ENCODE measurements at regions not wholly inside any gene's neighbourhood (a gene's known extent, or its start where the extent isn't known, plus 50 kb on each side); places are given as distances from the start of the nearest gene placed in this dataset.

- Mint-ChIP-seq H3K36me3 (ENCODE audit: low read depth) (no peaks in the 10 kb centered on the region), H3K9me3 (no peaks in the 10 kb centered on the region), H3K4me1 (ENCODE audit: low read depth) (no peaks in the 10 kb centered on the region), H3K27me3 (peaks cover 2% of the 10 kb centered on the region), H3K4me3 (no peak overlapping the region), H3K27ac (no peak overlapping the region)
- ChIA-PET CTCF (no interaction called here), POLR2A (no interaction called here)
- intact Hi-C loops (cut with micrococcal nuclease): no loop called here
- no peak for TF ChIP-seq CTCF (IDR thresholded peaks at IDR 0.05)
- no peak for ATAC-seq
- DNase-seq: no peak
Observed at GRCh38 chr2:225841314-225841713, 441.8 kb downstream of the NYAP2 start.

- no peaks in the 10 kb centered on the region for H3K4me1 Mint-ChIP-seq (ENCODE audit: low read depth)
- ChIA-PET POLR2A (no interaction called here), CTCF (no interaction called here)
- H3K27me3 Mint-ChIP-seq: peaks cover 9% of the 10 kb centered on the region
- no peaks in the 10 kb centered on the region for H3K9me3 Mint-ChIP-seq
- TF ChIP-seq CTCF (IDR thresholded peaks at IDR 0.05): no peak
- ATAC-seq: no peak
- no peak overlapping the region for H3K27ac Mint-ChIP-seq
- intact Hi-C loops (cut with micrococcal nuclease): no loop called here
- H3K36me3 Mint-ChIP-seq (ENCODE audit: low read depth): no peaks in the 10 kb centered on the region
- H3K4me3 Mint-ChIP-seq: no peak overlapping the region
- DNase-seq: no peak
Observed at GRCh38 chr2:225837328-225837727, 437.8 kb downstream of the NYAP2 start.

GRCh38 chr2:225824748-225825449 lies 425.4 kb downstream of the NYAP2 start:
- peaks cover 4% of the 10 kb centered on the region for H3K9me3 Mint-ChIP-seq
- ATAC-seq: no peak
- CTCF ChIA-PET: no interaction called here
- TF ChIP-seq CTCF (IDR thresholded peaks at IDR 0.05): no peak
- DNase-seq: no peak
- H3K27ac Mint-ChIP-seq: no peak overlapping the region
- POLR2A ChIA-PET: no interaction called here
- no peaks in the 10 kb centered on the region for H3K36me3 Mint-ChIP-seq (ENCODE audit: low read depth)
- no peak overlapping the region for H3K4me3 Mint-ChIP-seq
- H3K4me1 Mint-ChIP-seq (ENCODE audit: low read depth): no peaks in the 10 kb centered on the region
- H3K27me3 Mint-ChIP-seq: peaks cover 1% of the 10 kb centered on the region
- intact Hi-C loops (cut with micrococcal nuclease): no loop called here

GRCh38 chr2:225821351-225821750 lies 421.8 kb downstream of the NYAP2 start:
- ChIA-PET CTCF (no interaction called here), POLR2A (no interaction called here)
- Mint-ChIP-seq H3K4me3 (no peak overlapping the region), H3K36me3 (ENCODE audit: low read depth) (no peaks in the 10 kb centered on the region), H3K9me3 (peaks cover 2% of the 10 kb centered on the region), H3K27ac (no peak overlapping the region), H3K27me3 (peaks cover 1% of the 10 kb centered on the region), H3K4me1 (ENCODE audit: low read depth) (no peaks in the 10 kb centered on the region)
- intact Hi-C loops (cut with micrococcal nuclease): no loop called here
- no peak for DNase-seq
- no peak for ATAC-seq
- no peak for TF ChIP-seq CTCF (IDR thresholded peaks at IDR 0.05)

- H3K27ac Mint-ChIP-seq: no peak overlapping the region
- CTCF ChIA-PET: no interaction called here
Observed at GRCh38 chr2:225820826-225821225, 421.3 kb downstream of the NYAP2 start.

More at GRCh38 chr2:225820826-225821225, 421.3 kb downstream of the NYAP2 start:
- TF ChIP-seq CTCF (IDR thresholded peaks at IDR 0.05): no peak
- no peaks in the 10 kb centered on the region for H3K4me1 Mint-ChIP-seq (ENCODE audit: low read depth)
- H3K36me3 Mint-ChIP-seq (ENCODE audit: low read depth): no peaks in the 10 kb centered on the region
- ATAC-seq (no peak), DNase-seq (no peak)
- POLR2A ChIA-PET: no interaction called here
- H3K27me3 Mint-ChIP-seq: peaks cover 1% of the 10 kb centered on the region
- no peaks in the 10 kb centered on the region for H3K9me3 Mint-ChIP-seq
- H3K4me3 Mint-ChIP-seq: no peak overlapping the region
- intact Hi-C loops (cut with micrococcal nuclease): no loop called here
